ENCODE measurements at regions not wholly inside any gene's neighbourhood (a gene's known extent, or its start where the extent isn't known, plus 50 kb on each side); places are given as distances from the start of the nearest gene placed in this dataset.
"Not testable (repeated sequence)": the region's sequence is repeated elsewhere in the genome, so short reads cannot be mapped to it uniquely, and the experiment has no call there.

DNA sequence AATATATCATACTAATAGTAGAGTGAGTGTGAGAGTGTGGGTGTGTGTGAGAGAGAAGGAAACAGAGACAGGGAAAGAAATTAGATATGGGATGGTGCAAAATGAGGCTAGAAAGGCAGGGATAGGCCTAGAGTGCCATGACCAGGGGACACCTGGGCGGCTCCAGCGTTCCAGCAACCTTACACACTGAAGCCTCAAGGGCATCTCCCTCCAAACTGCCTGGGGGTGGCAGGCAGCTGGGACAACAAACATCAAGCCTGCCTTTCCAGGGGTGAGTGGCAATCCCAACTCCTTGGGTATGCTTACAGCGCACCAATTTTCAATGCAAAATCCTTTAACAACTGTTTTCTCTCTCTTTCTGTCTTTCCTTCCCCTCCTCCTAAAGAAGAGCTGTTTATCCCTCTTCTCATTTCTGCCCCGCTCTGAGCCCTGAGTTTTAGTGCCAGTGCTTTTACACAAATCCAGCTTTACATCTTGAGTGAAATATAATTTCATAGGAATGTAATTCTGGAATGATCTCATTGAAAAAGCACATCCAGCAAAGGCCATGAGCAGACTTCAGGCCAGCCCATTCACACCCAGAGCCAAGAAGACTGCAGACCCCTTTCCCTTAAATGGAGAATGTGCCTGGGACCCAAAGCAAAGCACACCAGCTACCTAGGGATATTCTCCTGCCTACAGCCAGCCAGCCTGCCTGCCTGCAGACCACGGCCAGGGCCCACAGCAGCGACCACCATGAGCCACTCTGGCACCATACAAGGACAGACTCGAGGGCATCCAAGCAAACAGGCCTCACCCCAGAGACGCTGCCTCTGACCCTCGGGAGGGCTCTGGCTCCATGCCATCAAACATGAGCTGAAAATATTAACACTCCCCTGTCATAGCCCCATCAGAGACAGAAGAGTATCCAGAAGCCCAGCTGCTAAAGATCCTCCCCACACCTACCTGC is 90.3 kb downstream of the RPL27A start:
- DNase-seq: no peak

DNA sequence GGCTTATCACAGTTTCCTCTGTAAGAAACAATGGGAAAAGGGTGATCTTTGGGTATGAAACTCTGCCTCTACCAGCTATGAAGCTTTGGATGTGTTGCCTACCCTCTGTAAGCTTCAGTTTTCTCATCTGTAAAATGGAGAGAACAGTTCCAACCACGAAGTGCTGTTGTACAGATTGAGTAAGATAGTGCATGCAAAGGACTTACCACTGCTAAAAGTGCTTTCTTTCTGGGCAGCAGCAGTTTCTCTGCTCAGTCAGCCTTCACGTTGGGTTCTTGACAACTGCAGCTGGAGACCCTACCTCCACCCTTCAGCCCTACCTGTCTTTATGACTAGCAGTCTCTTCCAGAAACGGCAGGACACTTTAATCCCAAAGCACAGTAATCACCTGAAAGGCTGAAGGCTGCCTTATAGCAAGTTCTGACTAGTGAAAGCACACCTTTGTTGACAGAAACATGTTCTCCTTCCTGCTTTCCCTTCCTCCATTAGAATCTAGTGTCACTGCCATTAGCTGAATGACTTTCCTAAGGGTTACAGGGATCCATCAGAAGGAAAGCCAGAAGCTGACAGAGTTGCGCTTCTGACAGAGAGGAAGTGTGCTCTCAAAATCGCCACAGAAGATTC is 91.4 kb downstream of the RPL27A start:
- DNase-seq: peak; percentile 46

DNA sequence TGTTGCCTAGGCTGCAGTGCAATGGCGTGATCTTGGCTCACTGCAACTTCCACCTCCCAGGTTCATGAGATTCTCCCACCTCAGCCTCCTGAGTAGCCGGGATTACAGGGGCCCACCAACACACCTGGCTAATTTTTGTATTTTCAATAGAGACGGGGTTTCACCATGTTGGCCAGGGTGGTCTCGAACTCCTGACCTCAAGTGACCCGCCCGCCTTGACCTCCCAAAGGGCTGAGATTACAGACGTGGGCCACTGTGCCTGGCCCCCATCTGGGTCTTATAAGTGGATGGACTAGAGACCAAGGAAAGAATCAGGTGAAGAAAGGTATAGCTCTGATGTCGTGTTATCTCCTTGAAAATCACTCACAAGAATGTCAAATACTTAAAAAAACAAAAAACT is 92.3 kb downstream of the RPL27A start:
- DNase-seq: not testable (repeated sequence)

- DNase-seq: no peak
These were observed 92.7 kb downstream of the RPL27A start for GRCh38 chr11:8775332-8775731.

DNA sequence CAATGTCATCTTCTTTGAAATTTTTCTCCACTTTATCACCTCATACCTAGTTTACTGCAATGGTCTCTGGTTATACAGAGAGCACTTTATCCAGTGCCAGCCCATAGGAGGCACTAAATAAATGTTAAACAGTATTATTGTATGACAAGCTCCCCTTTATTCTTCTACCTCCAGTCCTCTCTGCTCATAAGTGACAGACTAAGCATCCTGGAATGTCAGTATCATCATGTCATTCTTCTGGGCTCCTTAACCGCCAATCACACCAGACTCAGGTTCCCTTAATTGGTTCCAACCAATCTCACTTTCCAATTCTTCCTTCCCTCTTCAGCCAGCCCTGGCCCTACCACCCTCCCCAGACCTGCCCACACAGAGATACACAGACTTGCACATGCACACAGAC is 93.1 kb downstream of the RPL27A start:
- no peak for DNase-seq

GRCh38 chr11:8776209-8776608 is 93.6 kb downstream of the RPL27A start:
- DNase-seq: no peak

DNA sequence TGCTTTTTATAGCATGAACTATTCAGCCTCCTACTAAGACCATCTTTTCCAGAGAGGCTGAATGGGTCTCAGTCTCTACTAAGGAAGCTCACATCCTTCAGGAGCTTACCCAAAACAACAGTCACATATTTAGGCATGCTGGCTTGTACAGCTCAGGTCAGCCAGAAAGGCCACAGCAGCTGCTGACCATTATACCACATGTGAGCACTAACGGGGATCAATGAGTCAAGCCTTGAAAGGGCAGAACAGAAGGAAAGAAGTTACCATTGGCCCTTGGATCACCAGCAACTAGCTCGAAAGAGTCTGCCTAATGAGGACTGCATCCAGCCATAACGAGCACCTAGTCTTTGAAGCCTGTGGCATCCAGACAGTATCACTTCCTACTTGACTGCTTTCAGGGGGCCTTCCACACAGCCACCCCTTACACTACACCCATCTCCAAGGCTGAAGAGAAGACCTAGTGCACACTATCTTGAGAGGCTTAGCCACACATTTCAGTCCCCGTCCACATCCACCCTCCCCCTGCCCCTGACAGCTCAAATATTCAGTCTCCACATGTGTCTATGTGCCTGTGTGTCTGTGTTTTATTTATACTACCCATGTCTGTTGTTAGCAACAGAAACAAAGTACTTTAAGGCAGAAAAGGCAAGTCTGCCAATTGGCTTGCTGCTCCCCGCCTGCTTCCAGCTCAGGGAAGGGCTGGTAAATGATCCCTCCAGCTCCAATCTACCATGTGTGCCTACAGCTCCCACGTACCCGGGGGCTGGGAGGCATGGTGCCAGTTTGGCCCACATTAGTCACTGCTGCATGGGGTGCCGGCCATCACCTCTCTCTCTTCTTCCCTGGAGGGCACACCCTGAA is 95.5 kb downstream of the RPL27A start:
- DNase-seq: no peak

DNA sequence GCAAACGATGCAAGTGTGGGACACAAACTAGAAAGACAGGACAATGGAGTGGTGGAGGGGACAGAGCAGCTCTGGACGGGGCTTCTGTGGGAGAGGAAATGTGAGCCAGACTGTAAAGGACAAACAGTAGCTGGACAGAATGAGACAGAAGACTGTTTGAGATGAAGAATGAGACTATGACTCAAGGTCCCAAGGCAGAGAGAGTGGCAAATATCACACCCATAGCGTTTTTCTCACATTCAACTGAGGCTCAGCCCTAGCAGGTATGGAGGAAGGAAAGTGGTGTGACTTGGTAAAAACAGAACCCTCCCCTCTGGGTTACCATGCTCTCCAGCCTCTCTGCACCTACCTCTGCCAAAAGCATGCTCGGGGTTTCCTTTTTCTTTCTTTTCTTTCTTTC is 96.5 kb downstream of the RPL27A start:
- DNase-seq: no peak

DNA sequence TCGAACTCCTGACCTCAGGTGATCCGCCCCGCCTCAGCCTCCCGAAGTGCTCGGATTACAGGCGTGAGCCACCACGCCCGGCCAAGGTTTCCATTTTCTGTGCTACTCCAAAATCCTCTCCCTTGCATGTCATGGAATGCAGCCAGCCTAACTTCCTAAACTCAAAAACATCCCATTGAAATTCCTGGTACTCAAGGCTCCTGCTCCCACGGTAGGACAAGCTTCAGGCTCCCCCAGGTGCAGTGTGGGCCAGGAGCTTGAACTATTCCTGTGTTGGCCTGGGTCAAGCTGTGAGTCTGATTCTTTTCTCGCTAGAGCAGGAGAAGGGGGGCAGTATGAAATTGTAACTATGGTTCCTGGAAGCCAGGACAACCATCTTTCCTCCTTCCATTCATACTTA is 97.1 kb downstream of the RPL27A start:
- no peak for DNase-seq

DNA sequence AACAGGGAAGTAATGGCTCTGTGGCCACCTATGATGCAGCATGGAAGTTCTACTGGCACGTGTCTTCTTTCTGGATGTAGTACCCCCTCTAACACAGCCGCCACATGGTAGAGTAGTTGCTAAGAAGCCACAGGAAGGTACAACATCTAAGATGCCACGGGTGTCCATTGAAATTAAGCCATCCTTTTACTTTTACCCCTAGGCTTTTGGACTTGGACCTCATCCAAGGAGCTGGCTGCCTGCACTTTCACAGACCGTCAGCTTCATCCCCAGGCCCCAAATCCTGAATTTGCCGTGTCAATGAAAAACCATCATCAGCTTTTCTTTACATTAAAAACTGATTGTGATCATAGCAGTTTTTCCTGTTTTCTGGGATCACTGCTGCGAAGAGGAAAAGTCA is 102.4 kb downstream of the RPL27A start:
- DNase-seq: no peak

DNA sequence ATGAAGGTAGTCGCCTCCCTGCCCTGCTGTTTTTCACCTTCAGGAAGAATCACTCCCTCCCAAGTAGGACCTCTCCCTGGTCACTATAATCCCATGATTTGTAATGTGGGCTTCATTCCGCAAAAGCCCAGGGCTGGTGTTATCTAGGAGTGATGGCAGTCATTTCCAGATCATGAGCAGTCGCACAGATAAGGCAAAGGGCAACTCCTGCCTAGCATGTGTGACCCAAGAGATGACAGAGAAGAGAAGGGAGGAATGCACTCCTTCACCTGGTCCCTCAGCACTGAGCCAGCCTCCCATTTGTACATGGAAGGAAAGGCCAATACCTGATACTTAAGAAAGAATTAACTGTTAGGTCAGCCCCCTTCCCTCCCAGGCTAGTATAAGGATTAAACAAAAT is 102.9 kb downstream of the RPL27A start:
- no peak for DNase-seq

GRCh38 chr11:8785998-8786397 is 103.4 kb downstream of the RPL27A start:
- DNase-seq: no peak

- DNase-seq: no peak
These were observed 104.3 kb downstream of the RPL27A start for GRCh38 chr11:8786933-8787332.

DNA sequence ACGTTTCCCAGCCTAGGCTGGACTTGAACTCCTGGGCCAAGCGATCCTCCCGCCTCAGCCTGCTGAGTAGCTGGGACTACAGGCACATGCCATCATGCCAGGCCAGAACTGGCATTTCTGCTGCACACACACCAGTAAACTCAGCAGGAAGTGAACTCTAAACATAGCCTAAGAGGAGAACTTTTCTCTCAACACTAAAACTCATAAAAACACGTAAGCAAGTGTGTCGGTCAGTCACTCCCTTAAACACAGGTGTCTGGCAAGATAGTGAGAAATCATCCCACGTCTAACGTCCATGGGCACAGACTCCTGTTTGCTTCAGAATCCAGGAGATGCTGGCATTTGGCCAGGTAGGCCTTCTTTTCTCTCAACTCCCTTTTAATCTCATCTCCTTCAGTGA is 104.8 kb downstream of the RPL27A start:
- DNase-seq: peak; percentile 14

GRCh38 chr11:8788616-8789015 is 106.0 kb downstream of the RPL27A start:
- no peak for DNase-seq

- no peak for DNase-seq
These were observed 107.3 kb downstream of the RPL27A start for GRCh38 chr11:8789864-8790263.

GRCh38 chr11:8790968-8791367 is 108.4 kb downstream of the RPL27A start:
- DNase-seq: no peak

GRCh38 chr11:8792710-8793109 is 110.1 kb downstream of the RPL27A start:
- DNase-seq: no peak

GRCh38 chr11:8793114-8793777 is 110.7 kb downstream of the RPL27A start:
- DNase-seq: no peak

DNA sequence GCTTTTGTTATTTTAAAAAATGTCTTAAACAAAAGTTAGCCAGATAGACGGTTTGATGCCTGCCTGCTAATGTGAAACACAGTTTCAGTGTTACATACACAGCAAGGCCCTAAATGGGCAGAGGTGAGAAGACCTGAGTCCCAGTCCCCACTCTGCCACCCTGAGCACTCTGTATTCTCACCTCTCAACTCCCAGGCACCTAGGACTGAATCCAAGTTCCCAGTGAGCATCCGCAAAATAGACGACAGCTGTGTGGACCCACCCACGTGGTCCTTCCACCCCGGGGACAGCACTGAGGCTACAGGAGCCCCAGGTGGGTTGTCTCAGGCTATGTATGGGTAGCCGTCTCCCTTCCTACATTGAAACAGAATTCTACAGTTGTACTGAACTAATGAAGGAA is 111.5 kb downstream of the RPL27A start:
- DNase-seq: no peak

- DNase-seq: peak; percentile 66
These were observed 112.1 kb downstream of the RPL27A start for GRCh38 chr11:8794677-8795103.

DNA sequence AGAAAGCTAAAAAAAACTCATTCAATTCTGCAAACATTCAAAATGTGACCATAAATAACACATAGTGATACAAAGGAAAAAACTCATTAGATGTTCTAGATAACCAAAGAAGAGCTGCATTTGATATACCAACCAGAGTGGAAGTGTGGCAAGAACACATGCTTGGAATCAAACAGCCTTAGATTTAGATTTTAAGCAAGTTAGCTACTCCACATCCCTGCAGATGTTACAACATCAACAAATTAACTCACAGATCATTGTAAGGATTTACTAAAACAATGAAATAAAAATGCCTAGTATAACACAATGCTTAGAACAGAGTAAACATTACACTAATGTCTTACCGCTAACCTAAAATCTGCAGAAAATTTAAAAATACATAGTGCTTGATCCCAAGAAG is 114.0 kb upstream of the AKIP1 start:
- no peak for DNase-seq

DNA sequence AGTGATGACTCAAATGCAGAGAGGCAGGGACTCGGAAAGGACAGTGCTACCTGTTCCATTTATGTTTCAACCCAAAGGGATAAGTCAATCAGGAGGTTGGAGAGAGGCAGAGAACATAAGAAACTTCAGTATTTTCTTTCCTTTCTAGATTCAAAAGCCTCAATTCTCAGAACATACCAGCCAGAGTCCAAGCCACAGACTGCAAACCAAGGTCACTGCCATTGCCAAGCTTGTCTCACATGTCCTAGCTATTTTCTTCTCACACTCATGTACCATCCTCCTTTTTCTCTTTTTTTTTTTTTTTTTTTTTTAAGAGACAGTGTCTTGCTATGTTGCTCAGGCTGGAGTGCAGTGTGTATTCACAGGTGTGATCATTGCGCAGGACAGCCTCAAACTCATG is 111.7 kb upstream of the AKIP1 start:
- no peak for DNase-seq
